SKM-1 treated with dmso at 0.1 percent for 144 hours (cell line): ENCODE measurements at regions not wholly inside any gene's neighbourhood (a gene's known extent, or its start where the extent isn't known, plus 50 kb on each side); places are given as distances from the start of the nearest gene placed in this dataset.

ENCODE experiments used
- DNase-seq: peaks from one replicate; lab custom pipeline; 2025; ENCODE audit not compliant: unreplicated experiment; lab: John Stamatoyannopoulos, UW

- no peak for DNase-seq
These were observed 70.4 kb upstream of the TAMM41 start for GRCh38 chr3:11917051-11917450.

- no peak for DNase-seq
These were observed 72.7 kb upstream of the TAMM41 start for GRCh38 chr3:11919390-11919789.

GRCh38 chr3:11924518-11924917 is 77.8 kb upstream of the TAMM41 start:
- DNase-seq = no peak

GRCh38 chr3:11928381-11928780 is 75.8 kb upstream of the SYN2 start:
- DNase-seq = no peak

- DNase-seq = no peak
These were observed 74.7 kb upstream of the SYN2 start for GRCh38 chr3:11929531-11929930.

- no peak for DNase-seq
These were observed 74.1 kb upstream of the SYN2 start for GRCh38 chr3:11930084-11930483.

- DNase-seq = no peak
These were observed 71.6 kb upstream of the SYN2 start for GRCh38 chr3:11932636-11933035.

GRCh38 chr3:11933529-11933928 is 70.7 kb upstream of the SYN2 start:
- no peak for DNase-seq

GRCh38 chr3:11944052-11944673 is 60.0 kb upstream of the SYN2 start:
- DNase-seq = peak; percentile 10

GRCh38 chr3:11948331-11948730 is 55.9 kb upstream of the SYN2 start:
- no peak for DNase-seq

GRCh38 chr3:11948866-11949265 is 55.3 kb upstream of the SYN2 start:
- no peak for DNase-seq

GRCh38 chr3:11949351-11949750 is 54.8 kb upstream of the SYN2 start:
- no peak for DNase-seq

GRCh38 chr3:11950576-11950975 is 53.6 kb upstream of the SYN2 start:
- DNase-seq = no peak

GRCh38 chr3:11953350-11953749 is 50.8 kb upstream of the SYN2 start:
- no peak for DNase-seq

- DNase-seq = no peak
These were observed 50.4 kb upstream of the SYN2 start for GRCh38 chr3:11953778-11954177.

- DNase-seq = no peak
These were observed 49.8 kb upstream of the SYN2 start for GRCh38 chr3:11954312-11954934.
